Esophagus mucosa (tissue), 1 donor: ENCODE measurements at regions not wholly inside any gene's neighbourhood (a gene's known extent, or its start where the extent isn't known, plus 50 kb on each side); places are given as distances from the start of the nearest gene placed in this dataset.
"Not testable (repeated sequence)": the region's sequence is repeated elsewhere in the genome, so short reads cannot be mapped to it uniquely, and the experiment has no call there.

Experiments
- ATAC-seq: fragments of 200-7000 bp; cut with Tn5 transposase; one replicate; pipeline ENCODE4 v1.9.1; 2020
- donor health status: DM: yes; HTN: yes; CAD: no.

DNA sequence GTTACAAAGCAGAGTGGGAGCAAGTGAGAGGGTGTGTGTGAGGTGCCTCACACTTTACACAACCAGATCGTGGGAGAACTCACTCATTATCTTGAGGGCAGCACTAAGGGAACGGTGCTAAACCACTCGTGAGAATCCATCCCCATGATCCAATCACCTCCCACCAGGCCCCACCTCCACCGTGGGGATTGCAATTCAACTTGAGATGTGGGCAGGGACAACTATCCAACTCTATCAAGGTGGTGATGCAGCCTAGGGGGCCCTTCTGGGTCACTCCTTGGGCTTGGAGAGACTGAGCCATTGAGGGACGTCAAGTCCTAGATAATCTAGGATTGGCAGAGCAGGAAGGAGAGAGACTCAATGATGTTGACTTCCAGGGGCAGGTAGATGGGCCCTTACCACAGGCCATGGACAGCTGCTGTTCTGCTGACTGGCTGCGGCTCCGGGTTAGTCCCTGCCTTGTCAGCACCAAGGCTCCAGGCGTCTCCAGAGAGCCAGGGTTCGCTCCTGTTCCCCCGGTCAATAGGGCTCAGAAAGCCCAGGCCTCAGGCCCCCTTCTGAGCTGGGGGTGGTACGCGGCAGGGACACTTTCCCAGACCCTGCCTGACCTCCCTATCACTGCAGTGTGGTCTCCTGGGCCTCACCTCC is 193.2 kb upstream of the HS6ST1 start:
- ATAC-seq: no peak

DNA sequence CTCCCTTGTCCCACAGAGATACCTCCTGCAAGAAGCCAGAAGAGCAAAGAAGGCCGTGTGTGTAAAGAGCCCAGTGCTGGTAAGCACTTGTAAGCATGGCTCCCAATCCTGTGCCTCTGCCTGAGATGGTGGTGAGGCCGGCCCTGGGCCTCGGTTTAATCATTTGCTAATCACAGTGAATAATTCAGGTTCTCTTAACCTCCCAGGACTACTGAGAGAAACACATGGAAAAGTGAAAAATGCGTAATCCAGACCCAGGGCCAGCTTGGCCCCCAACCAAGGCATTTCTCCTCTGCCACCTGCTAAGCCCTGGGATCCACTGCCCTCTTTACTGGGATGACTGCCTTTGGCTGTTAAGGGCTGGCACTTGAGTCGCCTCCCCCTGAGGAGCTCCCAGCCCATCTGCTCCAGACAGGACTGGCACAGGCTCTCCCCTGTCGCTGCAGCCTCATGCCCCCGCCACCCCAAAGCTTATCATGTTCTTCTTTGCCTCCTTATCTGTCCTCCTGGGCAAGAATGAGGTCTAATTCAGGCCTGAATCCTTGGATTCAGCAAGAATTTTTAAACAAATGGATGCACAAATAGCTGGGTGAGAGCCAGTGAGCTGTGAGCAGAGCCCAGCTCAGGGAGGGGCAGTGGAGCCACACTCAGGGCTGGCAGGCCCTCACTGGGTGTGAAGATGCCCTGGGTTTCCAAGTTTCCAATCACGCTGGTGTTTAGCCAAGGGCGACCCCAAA is 193.9 kb upstream of the HS6ST1 start:
- no peak for ATAC-seq

DNA sequence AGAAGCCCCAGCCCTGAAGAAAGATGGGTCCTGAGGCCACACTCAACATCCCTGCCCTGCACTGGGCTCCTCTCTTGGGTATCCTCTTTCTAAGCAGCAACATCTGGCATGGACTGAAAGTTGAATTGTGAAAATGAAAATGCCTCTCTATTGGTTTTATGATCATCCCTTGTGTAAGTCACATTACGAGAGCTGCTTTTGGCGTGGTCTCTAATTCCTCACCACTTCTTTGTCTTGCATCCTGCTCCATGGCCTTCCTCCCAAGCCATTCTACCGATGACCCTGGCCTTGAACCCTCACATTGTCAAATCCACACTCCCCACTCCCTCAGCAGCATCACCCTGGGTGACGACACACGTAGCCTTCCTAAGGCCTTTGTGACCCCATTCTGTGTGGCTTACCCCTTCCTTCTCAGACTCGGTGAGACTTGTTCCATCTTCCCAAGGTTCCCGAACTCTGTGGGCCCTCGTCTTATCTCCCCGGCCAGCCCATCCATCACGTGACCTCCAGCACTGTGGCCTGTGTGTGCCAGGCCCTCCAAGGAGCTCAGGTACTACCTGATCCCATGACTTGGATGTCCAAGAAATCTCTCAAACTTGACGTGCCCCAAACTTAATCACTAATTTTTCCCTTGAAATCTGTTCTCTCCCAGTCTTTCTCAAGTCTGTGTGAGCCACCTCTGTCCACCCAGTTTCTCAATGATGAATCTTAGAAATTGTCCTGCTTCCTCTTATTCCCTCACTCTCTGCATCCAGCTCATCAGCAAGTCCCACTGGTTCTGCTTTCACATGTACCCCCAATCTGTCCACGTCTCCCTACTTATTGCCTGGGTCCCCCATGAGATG is 194.7 kb upstream of the HS6ST1 start:
- ATAC-seq: no peak

- peak; percentile 47 for ATAC-seq
Measured at GRCh38 chr2:128513961-128514283, 195.3 kb upstream of the HS6ST1 start.

GRCh38 chr2:128514555-128514955 is 195.9 kb upstream of the HS6ST1 start:
- no peak for ATAC-seq

DNA sequence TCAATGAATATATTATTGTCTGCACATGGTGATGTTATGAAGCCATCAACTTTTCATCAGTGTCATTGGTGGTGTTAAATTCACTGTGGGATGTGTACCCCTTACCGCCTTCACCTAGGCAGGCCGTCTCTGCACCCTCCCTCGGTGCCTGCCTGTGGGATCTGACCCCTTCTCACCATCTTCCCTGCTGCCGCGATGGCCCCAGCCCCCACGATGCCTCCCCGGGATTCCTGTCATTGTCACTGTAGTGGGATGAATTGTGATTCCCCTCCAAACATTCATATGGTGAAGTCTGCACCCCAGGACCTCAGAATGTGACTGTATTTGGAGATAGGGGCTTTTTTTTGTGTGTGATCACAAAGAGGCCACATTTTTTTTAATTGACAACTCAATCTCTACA is 198.3 kb upstream of the HS6ST1 start:
- ATAC-seq: no peak

DNA sequence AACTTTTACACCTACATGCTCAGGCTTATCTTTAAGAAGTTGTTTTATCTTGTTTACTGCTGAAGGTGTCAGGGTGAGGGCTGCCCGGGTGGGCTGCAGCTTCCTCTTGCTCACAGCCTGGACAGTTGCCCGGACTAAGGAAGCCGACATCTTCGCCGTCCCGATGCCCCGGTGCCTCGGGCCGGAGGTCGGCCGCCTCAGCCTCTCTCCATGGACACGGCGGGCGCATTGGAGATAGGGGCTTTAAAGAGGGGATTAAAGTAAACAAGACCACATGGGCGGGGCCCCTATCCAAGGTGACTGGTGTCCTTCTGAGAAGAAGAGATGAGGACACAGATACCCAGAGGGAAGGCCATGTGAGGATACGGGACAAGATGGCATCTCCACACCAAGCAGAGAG is 200.4 kb upstream of the HS6ST1 start:
- ATAC-seq: not testable (repeated sequence)

DNA sequence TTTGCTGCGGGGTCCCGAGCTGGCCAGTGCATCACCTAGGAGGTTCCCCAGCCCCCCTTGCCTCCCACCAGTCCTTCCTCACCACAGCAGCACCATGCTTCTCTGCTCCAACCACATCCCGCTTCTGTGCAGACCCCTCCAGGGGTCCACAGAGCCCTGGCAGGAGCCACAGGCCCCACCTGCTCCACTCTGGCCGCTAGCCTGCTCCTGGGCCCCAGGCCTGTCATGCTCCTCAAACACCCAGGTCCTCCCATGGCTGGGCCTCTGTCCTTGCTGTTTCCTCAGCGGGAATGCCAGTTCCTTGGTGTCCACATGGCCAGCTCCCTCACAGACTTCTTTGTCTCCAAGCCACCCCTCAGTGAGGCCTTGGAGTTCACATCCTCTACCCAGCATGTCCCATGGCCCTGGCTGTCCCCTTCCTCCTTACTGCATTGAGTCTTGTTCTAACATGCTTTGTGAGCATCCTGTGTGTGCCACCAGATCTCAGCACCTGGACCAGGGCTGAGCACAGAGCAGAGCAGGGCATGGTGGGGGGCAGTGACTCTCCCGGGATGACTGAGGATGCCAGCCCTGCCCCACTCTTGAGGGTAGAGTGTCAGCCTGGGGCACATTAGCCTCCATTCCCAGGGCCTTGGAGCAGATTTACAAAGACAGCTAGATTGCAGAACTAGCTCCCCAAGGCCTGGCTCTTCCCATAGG is 201.0 kb upstream of the HS6ST1 start:
- ATAC-seq: no peak

- peak; percentile 14 for ATAC-seq
Measured at GRCh38 chr2:128520340-128520739, 201.7 kb upstream of the HS6ST1 start.

DNA sequence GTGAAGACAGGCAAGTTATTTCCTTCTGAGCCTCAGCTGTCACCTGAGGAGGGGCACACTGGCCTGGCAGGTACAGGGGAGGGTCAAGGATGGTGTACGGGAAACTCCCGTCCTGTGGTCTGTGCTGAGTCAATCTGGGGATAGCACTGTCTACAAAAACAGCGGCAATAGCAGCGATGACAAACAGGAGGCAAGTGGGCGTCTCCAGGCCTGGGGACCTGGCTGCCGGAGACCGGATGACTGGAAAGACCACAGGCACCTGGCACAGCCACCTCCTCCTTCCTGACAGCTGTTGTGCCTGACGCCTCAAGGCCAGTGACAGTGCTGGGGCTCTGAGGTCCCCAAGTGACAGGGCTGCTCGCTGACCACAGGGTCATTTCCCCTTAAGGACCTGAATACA is 202.1 kb upstream of the HS6ST1 start:
- peak; percentile 13 for ATAC-seq

DNA sequence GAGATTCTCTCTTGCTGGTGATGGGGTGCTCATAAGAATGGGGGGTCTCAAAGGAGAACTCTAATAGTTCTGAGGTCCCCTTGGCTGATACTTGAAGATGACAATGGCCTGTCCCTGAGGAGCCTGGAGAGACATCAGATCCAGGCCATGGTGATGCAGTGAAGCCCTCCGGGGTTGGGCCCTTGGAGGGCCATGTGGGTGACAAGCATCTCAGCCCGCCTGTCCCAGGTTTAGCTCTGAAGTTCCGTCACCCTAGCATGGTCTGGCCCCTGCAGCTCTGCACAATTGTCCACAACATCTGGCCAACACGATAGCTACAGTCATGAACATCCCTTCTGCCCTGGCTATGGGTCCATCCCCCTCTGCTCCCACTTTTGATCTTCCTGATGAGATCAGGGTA is 202.8 kb upstream of the HS6ST1 start:
- no peak for ATAC-seq

GRCh38 chr2:128522829-128523228 is 204.2 kb upstream of the HS6ST1 start:
- ATAC-seq: peak; percentile 51

- ATAC-seq: no peak
Measured at GRCh38 chr2:128523457-128523856, 204.8 kb upstream of the HS6ST1 start.

GRCh38 chr2:128524183-128524582 is 205.5 kb upstream of the HS6ST1 start:
- ATAC-seq: no peak

DNA sequence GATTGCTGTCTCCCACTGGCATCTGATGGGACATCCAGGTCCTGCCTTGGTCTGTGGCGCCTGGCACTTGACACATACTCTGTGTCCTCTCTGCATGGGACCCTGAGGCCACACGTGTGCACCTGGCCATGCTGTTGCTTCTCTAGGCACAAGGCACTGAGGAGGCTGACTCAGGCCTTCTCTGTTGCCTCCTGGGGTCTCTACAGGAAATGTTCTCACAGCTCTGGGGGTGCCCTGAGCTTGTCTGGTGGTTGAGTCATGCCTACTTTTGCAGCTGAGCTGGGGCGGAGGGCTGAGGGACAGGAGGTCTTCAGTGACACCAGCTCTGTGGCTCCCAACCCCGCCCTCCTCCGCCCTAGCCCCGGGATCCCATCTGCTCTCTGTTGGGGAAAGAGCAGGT is 207.0 kb upstream of the HS6ST1 start:
- no peak for ATAC-seq

DNA sequence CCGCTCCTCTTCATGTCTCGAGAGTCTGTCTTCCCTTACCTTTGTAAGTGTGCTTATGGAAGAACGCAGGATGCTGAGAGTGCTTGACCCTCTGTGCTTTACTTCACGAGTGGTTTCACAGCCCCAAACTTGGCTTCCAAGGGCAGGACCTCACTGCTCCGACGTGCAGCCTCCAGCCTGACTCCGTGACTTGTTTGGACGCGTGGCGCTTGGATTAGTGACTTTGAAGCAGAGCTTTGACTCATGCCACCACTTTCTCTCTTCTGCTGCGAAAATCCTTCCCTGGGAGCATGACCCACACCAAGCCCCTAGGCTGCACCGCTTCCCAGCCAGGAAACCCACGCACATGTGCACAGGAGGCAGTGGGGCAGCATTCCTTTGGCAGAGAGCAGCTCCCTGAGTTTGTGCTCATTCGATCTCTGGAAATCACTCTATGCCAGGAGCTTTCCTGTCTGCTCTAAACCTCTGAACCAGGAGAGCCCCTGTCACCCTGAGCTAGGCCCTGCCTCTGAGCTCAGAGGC is 207.8 kb upstream of the HS6ST1 start:
- peak; percentile 74 for ATAC-seq

DNA sequence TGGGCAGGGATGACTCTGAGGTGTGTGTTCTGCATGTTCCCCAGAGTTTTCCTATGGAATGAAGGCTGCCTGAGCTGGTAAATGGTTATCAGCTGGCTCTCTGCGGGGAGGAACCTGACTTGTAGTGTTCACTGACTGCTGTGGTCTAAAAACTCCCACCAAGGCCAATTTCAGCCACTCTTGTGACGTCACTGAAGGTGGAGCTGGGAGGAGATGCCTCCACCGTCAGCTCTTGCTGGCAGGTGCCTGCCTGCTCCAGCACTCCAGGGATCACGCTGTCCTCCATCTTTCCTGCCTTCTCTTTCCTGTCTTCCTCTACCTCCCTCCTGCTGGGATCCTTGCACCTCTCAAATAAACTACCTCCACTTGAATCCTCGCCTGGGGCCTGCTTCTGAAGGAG is 209.5 kb upstream of the HS6ST1 start:
- no peak for ATAC-seq

DNA sequence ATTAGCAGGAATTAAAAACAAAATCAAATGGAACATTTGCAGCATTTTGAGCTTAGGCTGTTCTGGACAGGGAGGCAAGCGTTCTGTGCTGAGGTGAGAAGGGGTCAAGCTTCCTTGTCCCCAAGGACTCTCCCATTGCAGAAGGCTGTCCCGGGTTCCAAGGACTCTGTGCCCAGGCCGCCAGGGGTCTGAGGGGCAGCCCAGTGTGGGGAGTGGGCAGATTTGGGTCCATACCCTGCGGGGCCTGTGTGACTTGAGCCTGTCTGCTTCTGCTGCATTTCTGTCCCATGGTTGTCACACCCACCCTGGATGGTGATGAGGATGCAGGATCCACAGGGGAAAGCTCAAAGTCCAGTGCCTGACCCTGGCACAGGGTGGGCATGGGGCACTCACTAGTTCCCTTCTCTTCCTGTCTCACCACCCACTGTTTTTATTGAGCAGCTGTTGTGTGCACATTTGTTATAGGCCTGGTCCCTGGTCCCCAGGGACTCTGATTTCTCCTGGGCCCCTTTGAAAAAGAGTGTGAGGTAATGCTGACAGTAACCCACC is 211.4 kb upstream of the HS6ST1 start:
- no peak for ATAC-seq

DNA sequence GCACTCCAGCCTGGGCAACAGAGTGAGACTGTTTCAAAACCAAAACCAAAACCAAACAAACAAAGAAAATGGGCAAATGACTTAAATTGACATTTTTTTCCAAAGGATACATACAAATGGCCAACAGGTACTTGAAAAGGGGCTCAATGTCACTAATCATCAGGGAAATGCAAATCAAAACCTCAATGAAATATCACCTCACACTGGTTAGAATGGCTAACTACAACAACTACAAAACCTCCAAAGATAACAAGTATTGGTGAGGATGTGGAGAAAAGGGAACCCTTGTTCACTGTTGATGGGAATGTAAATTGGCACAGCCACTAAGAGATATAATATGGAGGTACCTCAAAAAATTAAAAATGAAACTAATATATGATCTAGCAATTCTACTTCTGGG is 213.2 kb upstream of the HS6ST1 start:
- no peak for ATAC-seq

GRCh38 chr2:128533101-128533500 is 214.4 kb upstream of the HS6ST1 start:
- ATAC-seq: no peak

GRCh38 chr2:128534688-128535392 is 216.2 kb upstream of the HS6ST1 start:
- no peak for ATAC-seq

- ATAC-seq: peak; percentile 64
Measured at GRCh38 chr2:128535953-128536352, 217.3 kb upstream of the HS6ST1 start.
